ENCODE measurements at regions not wholly inside any gene's neighbourhood (a gene's known extent, or its start where the extent isn't known, plus 50 kb on each side); places are given as distances from the start of the nearest gene placed in this dataset.

GRCh38 chr4:133559987-133560386, 410.9 kb downstream of the PCDH10 start:
- DNase-seq (ENCODE audit: low read depth, low spot score) (no peak), FAIRE-seq (no peak)
- no peak overlapping the region for H3K27ac ChIP-seq (ENCODE audit: insufficient read depth, low read depth, low read length)
- dilution Hi-C loops (cut with MboI; ENCODE audit: extremely low pct_ligation_motif_present, low sequenced_read_pairs) = no loop called here
- no peaks in the 10 kb centered on the region for H3K36me3 ChIP-seq (ENCODE audit: control insufficient read depth in 2 of 2, extremely low read depth in 1 of 2, insufficient read depth in 2 of 2, low read length in 2 of 2)
- no peak overlapping the region for H2AFZ ChIP-seq (ENCODE audit: low read depth, low read length)
- intact Hi-C loops (cut with micrococcal nuclease) = no loop called here
- no peaks in the 10 kb centered on the region for H3K79me2 ChIP-seq (ENCODE audit: control insufficient read depth, insufficient read depth, low read length)
- POLR2A ChIA-PET = no interaction called here
- H3K4me3 ChIP-seq (replicated peaks in 1 of 3; ENCODE audit: insufficient read depth in 1 of 3, low read depth in 1 of 3, low read length in 3 of 3) = no peak overlapping the region
- TF ChIP-seq MYC (IDR thresholded peaks at IDR 0.05; ENCODE audit: low read depth, low read length) = no peak
- TF ChIP-seq EZH2 (IDR thresholded peaks at IDR 0.05; ENCODE audit: borderline replicate concordance, low read depth, low read length, severe bottlenecking) = no peak
- no peak for TF ChIP-seq POLR2AphosphoS5 (IDR thresholded peaks at IDR 0.05; ENCODE audit: insufficient read depth, low read depth, low read length)
- no peak for TF ChIP-seq MAX (IDR thresholded peaks at IDR 0.05; ENCODE audit: insufficient read depth, insufficient read length)
- TF ChIP-seq FOS (IDR thresholded peaks at IDR 0.05; ENCODE audit: borderline replicate concordance, insufficient read depth, low read length) = no peak
- TF ChIP-seq CTCF (IDR thresholded peaks at IDR 0.05; ENCODE audit: extremely low read depth in 1 of 2, insufficient read depth in 1 of 2, low read depth in 1 of 2, low read length in 2 of 2) = no peak
- no peak for TF ChIP-seq JUN (IDR thresholded peaks at IDR 0.05; ENCODE audit: borderline replicate concordance, insufficient read depth, insufficient read length, low read depth)
- no peak for TF ChIP-seq POLR2A (IDR thresholded peaks at IDR 0.05; ENCODE audit: low read depth, low read length)
- TF ChIP-seq GATA2 (IDR thresholded peaks at IDR 0.05; ENCODE audit: insufficient read depth, insufficient read length, low read depth, low read length) = no peak
- no TSS peak for BruUV-seq (replicated peaks)
- H3K9me3 ChIP-seq (replicated peaks; ENCODE audit: control insufficient read depth, insufficient read depth, low read length) = no peaks in the 10 kb centered on the region
- H3K9me1 ChIP-seq (replicated peaks; ENCODE audit: control insufficient read depth, extremely low read depth, insufficient read depth, low read length) = no peaks in the 10 kb centered on the region
- no peak overlapping the region for H3K4me2 ChIP-seq (ENCODE audit: insufficient read depth, low read length)
- no peaks in the 10 kb centered on the region for H3K4me1 ChIP-seq (ENCODE audit: control insufficient read depth, extremely low read depth, insufficient read depth, low read length)
- H3K9ac ChIP-seq (replicated peaks; ENCODE audit: extremely low read depth, insufficient read depth, low read length) = no peak overlapping the region
- no peaks in the 10 kb centered on the region for H3K27me3 ChIP-seq (ENCODE audit: control insufficient read depth in 2 of 2, insufficient read depth in 2 of 2, low read length in 2 of 2)
- no peaks in the 10 kb centered on the region for H4K20me1 ChIP-seq (replicated peaks; ENCODE audit: control insufficient read depth, extremely low read depth, insufficient read depth, low read length)
- CTCF ChIA-PET = interaction anchor here (1.1 kb wide), 1 partner anchor 13 kb away, joined by 4 read pairs; no protein-coding TSS in a partner anchor
